Left renal cortex interstitium (tissue), 4 donors: ENCODE measurements at regions not wholly inside any gene's neighbourhood (a gene's known extent, or its start where the extent isn't known, plus 50 kb on each side); places are given as distances from the start of the nearest gene placed in this dataset.
"Not testable (repeated sequence)": the region's sequence is repeated elsewhere in the genome, so short reads cannot be mapped to it uniquely, and the experiment has no call there.

Experiments
- DNase-seq, 4 donors: peaks; one replicate each; pipeline ENCODE4 v3.0.0-alpha.2; 2013; ENCODE audit warnings: low read depth in 4 of 4, low spot score in 2 of 4, missing footprints in 1 of 4

GRCh38 chr14:105581551-105582341, 55.4 kb downstream of the TMEM121 start:
- DNase-seq: no peak

GRCh38 chr14:105582639-105583038, 56.3 kb downstream of the TMEM121 start:
- DNase-seq: no peak

GRCh38 chr14:105583914-105584313, 57.5 kb downstream of the TMEM121 start:
- not testable (repeated sequence) for DNase-seq

GRCh38 chr14:105585290-105585689, 58.9 kb downstream of the TMEM121 start:
- DNase-seq: not testable (repeated sequence)

- not testable (repeated sequence) for DNase-seq
Measured at GRCh38 chr14:105585722-105586121, 59.3 kb downstream of the TMEM121 start.

GRCh38 chr14:105586144-105586872, 59.9 kb downstream of the TMEM121 start:
- DNase-seq: not testable (repeated sequence)

- DNase-seq: not testable (repeated sequence)
Measured at GRCh38 chr14:105587034-105587433, 60.7 kb downstream of the TMEM121 start.

GRCh38 chr14:105587482-105588235, 61.3 kb downstream of the TMEM121 start:
- not testable (repeated sequence) for DNase-seq

- no peak for DNase-seq
Measured at GRCh38 chr14:105588236-105588860, 62.0 kb downstream of the TMEM121 start.

- no peak for DNase-seq
Measured at GRCh38 chr14:105589161-105589925, 63.0 kb downstream of the TMEM121 start.

GRCh38 chr14:105589926-105590185, 63.5 kb downstream of the TMEM121 start:
- DNase-seq: not testable (repeated sequence)

GRCh38 chr14:105591052-105591451, 64.7 kb downstream of the TMEM121 start:
- no peak for DNase-seq

- DNase-seq: not testable (repeated sequence)
Measured at GRCh38 chr14:105591792-105592341, 65.5 kb downstream of the TMEM121 start.

GRCh38 chr14:105592646-105593045, 66.3 kb downstream of the TMEM121 start:
- not testable (repeated sequence) for DNase-seq

- not testable (repeated sequence) for DNase-seq
Measured at GRCh38 chr14:105595346-105595745, 69.0 kb downstream of the TMEM121 start.

GRCh38 chr14:105596374-105596773, 70.0 kb downstream of the TMEM121 start:
- DNase-seq: not testable (repeated sequence)

GRCh38 chr14:105598040-105598763, 71.8 kb downstream of the TMEM121 start:
- not testable (repeated sequence) for DNase-seq

- DNase-seq: not testable (repeated sequence)
Measured at GRCh38 chr14:105598925-105599586, 72.7 kb downstream of the TMEM121 start.
